ENCODE measurements at regions not wholly inside any gene's neighbourhood (a gene's known extent, or its start where the extent isn't known, plus 50 kb on each side); places are given as distances from the start of the nearest gene placed in this dataset.

DNA sequence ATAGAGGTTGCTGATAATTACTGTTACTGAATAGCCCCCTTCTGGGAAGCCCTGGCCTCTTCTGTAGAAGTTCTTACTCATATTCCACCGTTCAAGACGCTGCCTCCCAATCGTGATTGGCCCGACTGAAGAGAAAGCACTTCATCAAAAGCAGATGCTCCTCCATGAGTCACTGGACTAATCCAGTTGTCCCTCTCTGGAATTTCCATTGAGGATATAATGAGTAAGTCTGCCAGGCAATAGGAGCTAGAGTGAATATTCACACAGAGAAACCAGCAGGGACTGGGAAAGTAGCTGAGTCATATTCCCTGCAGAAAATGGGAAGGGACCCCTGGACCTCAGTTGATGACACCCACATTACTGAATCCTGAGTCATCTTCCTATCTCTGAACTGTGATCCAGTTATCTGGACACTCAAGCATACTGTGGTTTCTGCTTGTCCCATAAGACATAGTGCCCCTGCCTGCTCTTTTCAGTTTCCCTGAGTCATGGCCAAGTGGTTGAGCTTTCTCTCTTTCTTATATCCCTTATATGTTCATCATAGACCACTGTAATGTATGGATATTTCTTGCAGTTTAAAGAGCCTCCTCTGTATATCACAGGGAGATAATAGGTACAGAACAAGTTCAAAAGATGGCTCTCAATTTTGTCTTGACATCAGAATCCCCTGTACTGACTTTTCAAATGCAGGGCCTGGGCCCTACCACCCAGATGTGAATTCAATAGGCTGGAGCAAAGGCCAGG is 151.2 kb upstream of the CDIN1 start (continued):
- TF ChIP-seq ZBTB5 (IDR thresholded peaks at IDR 0.05) (peak; percentile 85), ILF3 (IDR thresholded peaks at IDR 0.05; ENCODE audit: borderline replicate concordance) (no peak), ZNF445 (CRISPR knock-in tag; IDR thresholded peaks at IDR 0.05; ENCODE audit: low read depth) (no peak), EP300 (IDR thresholded peaks at IDR 0.05; ENCODE audit: low read length) (peak; percentile 98), SMARCA5 (IDR thresholded peaks at IDR 0.05) (no peak), MAFF (IDR thresholded peaks at IDR 0.05; ENCODE audit: low read length) (peak; percentile 95), ZNF133 (CRISPR knock-in tag; IDR thresholded peaks at IDR 0.05) (no peak), ZNF551 (CRISPR knock-in tag; IDR thresholded peaks at IDR 0.05) (no peak), ZNF830 (CRISPR knock-in tag; IDR thresholded peaks at IDR 0.05) (no peak), SREBF2 (CRISPR knock-in tag; IDR thresholded peaks at IDR 0.05) (no peak), HDAC8 (tag; IDR thresholded peaks at IDR 0.05) (no peak), HNRNPUL1 (IDR thresholded peaks at IDR 0.05; ENCODE audit: low read length) (no peak), DPF2 (IDR thresholded peaks at IDR 0.05) (peak; percentile 99), SIRT6 (IDR thresholded peaks at IDR 0.05; ENCODE audit: low read depth, low read length) (no peak), FOSL1 (tag; conservative IDR thresholded peaks at IDR 0.05) (peak; percentile 100), IFI16 (CRISPR knock-in tag; IDR thresholded peaks at IDR 0.05) (no peak), KDM2B (CRISPR knock-in tag; IDR thresholded peaks at IDR 0.05) (no peak), POLR2A (conservative IDR thresholded peaks at IDR 0.05) (no peak), ATF7 (IDR thresholded peaks at IDR 0.05) (peak; percentile 94), FOXJ3 (CRISPR knock-in tag; IDR thresholded peaks at IDR 0.05) (no peak), CCAR2 (IDR thresholded peaks at IDR 0.05; ENCODE audit: low read depth, low read length) (no peak), PHF8 (IDR thresholded peaks at IDR 0.05; ENCODE audit: borderline replicate concordance, low read length) (no peak), BRF1 (IDR thresholded peaks at IDR 0.05; ENCODE audit: borderline replicate concordance, extremely low read depth, insufficient read length) (no peak), FOXK2 (conservative IDR thresholded peaks at IDR 0.05 in 1 of 2, IDR thresholded peaks at IDR 0.05 in 1 of 2; ENCODE audit: low read depth in 2 of 2) (peak; percentile 46 to 47; a peak in 1 of 4 replicates)
- TF ChIP-seq, protein P1, sequence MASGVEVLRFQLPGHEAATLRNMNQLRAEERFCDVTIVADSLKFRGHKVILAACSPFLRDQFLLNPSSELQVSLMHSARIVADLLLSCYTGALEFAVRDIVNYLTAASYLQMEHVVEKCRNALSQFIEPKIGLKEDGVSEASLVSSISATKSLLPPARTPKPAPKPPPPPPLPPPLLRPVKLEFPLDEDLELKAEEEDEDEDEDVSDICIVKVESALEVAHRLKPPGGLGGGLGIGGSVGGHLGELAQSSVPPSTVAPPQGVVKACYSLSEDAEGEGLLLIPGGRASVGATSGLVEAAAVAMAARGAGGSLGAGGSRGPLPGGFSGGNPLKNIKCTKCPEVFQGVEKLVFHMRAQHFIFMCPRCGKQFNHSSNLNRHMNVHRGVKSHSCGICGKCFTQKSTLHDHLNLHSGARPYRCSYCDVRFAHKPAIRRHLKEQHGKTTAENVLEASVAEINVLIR (CRISPR knock-in tag; IDR thresholded peaks at IDR 0.05), result no peak
- TF ChIP-seq, protein P2, sequence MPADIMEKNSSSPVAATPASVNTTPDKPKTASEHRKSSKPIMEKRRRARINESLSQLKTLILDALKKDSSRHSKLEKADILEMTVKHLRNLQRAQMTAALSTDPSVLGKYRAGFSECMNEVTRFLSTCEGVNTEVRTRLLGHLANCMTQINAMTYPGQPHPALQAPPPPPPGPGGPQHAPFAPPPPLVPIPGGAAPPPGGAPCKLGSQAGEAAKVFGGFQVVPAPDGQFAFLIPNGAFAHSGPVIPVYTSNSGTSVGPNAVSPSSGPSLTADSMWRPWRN (IDR thresholded peaks at IDR 0.05; ENCODE audit: low read depth), result peak; percentile 54
- TF ChIP-seq, protein P3, sequence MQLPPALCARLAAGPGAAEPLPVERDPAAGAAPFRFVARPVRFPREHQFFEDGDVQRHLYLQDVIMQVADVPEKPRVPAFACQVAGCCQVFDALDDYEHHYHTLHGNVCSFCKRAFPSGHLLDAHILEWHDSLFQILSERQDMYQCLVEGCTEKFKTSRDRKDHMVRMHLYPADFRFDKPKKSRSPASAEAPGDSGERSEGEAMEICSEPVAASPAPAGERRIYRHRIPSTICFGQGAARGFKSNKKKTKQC (CRISPR knock-in tag; IDR thresholded peaks at IDR 0.05), result no peak
